ENCODE measurements at regions not wholly inside any gene's neighbourhood (a gene's known extent, or its start where the extent isn't known, plus 50 kb on each side); places are given as distances from the start of the nearest gene placed in this dataset.
"Not testable (repeated sequence)": the region's sequence is repeated elsewhere in the genome, so short reads cannot be mapped to it uniquely, and the experiment has no call there.

GRCh38 chr7:109637428-109637990 lies 1067.8 kb downstream of the DNAJB9 start:
- no peak for DNase-seq (ENCODE audit: extremely low read depth in 1 of 11, low read depth in 9 of 11, low spot score in 4 of 11)

GRCh38 chr7:109638321-109638720 lies 1068.6 kb downstream of the DNAJB9 start:
- no peak for DNase-seq (ENCODE audit: extremely low read depth in 1 of 11, low read depth in 9 of 11, low spot score in 4 of 11)

- no peak for DNase-seq (ENCODE audit: extremely low read depth in 1 of 11, low read depth in 9 of 11, low spot score in 4 of 11)
Observed at GRCh38 chr7:109639561-109639960, 1069.9 kb downstream of the DNAJB9 start.

DNA sequence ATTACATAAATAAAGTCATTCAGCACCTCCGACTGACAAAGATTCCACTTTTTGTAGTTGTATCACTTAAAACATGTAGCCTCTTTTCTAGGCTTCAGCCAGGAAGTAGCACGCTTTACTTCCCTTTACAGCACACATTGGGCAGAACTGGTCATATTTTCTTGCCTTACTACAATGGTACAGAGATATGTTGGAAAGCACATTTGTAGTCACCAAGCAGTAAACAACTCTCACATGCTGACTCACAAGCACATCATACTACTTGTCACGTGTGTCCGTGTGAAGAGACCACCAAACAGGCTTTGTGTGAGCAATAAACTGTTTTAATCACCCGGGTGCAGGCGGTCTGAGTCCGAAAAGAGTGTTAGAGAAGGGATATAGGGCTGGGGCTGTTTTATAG lies 1071.8 kb downstream of the DNAJB9 start:
- no peak for DNase-seq (ENCODE audit: extremely low read depth in 1 of 11, low read depth in 9 of 11, low spot score in 4 of 11)

GRCh38 chr7:109646124-109646523 lies 1076.5 kb downstream of the DNAJB9 start:
- DNase-seq (ENCODE audit: extremely low read depth in 1 of 11, low read depth in 9 of 11, low spot score in 4 of 11), result no peak

DNA sequence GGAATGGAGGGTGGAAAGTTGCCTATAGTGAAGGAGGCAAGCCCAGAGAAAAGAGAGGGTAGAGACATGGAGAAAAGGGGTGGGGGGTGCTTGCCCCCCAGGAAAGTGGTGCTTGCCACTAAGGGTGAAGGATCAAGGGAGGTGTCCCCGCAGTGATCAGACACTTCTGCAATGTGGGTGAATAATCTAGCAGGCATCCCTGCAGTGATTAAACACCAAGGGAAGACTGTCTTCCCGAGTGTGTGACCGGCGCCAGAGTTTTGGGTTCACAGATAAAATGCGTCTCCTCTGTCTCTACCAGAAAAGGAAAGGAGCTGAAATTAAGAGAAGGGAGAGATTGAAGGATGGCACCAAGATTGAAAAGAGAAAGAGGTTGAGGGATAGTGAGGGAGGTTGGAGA lies 1076.9 kb downstream of the DNAJB9 start:
- not testable (repeated sequence) for DNase-seq (ENCODE audit: extremely low read depth in 1 of 11, low read depth in 9 of 11, low spot score in 4 of 11)

DNA sequence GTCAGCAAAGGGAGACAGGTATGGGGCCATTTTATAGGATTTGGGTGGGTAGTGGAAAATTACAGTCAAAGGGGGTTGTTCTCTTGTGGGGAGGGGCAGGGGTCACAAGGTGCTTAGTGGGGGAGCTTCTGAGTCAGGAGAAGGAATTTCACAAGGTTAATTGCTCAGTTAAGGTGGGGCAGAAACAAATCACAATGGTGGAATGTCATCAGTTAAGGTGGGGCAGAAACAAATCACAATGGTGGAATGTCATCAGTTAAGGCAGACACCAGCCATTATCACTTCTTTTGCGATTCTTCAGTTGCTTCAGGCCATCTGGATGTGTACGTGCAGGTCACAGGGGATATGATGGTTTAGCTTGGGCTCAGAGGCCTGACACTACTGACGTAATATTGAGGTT lies 1077.6 kb downstream of the DNAJB9 start:
- not testable (repeated sequence) for DNase-seq (ENCODE audit: extremely low read depth in 1 of 11, low read depth in 9 of 11, low spot score in 4 of 11)

DNA sequence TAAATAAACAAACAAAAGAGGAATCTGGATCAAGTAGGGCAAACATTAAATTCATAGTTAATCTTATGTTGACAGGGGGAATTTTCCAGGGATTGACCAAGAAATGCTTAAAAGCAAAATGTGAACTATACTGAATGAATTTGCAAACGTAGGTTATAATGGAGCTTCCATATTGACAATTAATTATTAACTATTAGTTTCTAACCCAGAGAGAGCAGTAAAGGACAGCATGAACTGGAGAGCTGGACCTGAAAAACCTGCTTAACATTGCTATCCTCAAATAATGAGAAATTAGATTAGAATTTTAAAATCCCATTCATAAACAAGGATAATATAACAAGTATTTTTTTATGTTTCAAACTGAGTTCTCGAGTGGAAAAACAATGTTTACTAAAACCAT lies 1089.6 kb downstream of the DNAJB9 start:
- DNase-seq (ENCODE audit: extremely low read depth in 1 of 11, low read depth in 9 of 11, low spot score in 4 of 11), result no peak

DNA sequence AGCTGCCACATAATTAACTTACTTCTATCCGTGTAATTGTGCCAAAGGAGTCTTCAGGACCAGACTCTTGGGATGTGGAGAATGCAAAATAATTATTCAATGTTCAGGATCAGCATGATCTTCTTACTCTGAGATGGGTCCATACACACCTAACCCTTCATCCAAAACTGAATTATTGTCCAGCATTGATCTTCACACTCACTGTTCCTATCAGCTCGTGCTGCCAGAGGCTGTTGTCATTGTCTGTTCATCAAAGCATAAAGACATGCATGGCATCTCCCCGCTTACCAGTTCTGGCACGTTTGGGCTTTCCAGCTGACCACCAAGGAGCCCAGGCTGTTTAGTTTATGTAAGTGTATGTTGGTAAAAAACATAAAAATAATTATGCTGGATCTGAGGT lies 1090.7 kb downstream of the DNAJB9 start:
- no peak for DNase-seq (ENCODE audit: extremely low read depth in 1 of 11, low read depth in 9 of 11, low spot score in 4 of 11)

GRCh38 chr7:109663806-109664205 lies 1094.1 kb downstream of the DNAJB9 start:
- DNase-seq (ENCODE audit: extremely low read depth in 1 of 11, low read depth in 9 of 11, low spot score in 4 of 11), result no peak

DNA sequence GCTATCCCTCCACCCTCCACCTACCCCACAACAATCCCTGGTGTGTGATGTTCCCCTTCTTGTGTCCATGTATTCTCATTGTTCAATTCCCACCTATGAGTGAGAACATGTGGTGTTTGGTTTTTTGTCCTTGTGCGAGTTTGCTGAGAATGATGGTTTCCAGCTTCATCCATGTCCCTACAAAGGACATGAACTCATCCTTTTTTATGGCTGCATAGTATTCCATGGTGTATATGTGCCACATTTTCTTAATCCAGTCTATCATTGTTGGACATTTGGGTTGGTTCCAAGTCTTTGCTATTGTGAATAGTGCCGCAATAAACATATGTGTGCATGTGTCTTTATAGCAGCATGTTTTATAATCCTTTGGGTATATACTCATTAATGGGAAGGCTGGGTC lies 1117.6 kb downstream of the DNAJB9 start:
- DNase-seq (ENCODE audit: extremely low read depth in 1 of 11, low read depth in 9 of 11, low spot score in 4 of 11), result not testable (repeated sequence)

DNA sequence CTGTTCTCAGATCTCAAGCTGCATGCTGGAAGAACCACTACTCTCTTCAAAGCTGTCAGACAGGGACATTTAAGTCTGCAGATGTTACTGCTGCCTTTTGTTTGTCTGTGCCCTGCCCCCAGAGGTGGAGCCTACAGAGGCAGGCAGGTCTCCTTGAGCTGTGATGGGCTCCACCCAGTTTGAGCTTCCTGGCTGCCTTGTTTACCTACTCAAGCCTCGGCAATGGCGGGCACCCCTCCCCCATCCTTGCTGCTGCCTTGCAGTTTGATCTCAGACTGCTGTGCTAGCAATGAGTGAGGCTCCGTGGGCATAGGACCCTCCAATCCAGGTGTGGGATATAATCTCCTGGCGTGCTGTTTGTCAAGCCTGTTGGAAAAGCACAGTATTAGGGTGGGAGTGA lies 1122.9 kb downstream of the DNAJB9 start:
- not testable (repeated sequence) for DNase-seq (ENCODE audit: extremely low read depth in 1 of 11, low read depth in 9 of 11, low spot score in 4 of 11)

DNA sequence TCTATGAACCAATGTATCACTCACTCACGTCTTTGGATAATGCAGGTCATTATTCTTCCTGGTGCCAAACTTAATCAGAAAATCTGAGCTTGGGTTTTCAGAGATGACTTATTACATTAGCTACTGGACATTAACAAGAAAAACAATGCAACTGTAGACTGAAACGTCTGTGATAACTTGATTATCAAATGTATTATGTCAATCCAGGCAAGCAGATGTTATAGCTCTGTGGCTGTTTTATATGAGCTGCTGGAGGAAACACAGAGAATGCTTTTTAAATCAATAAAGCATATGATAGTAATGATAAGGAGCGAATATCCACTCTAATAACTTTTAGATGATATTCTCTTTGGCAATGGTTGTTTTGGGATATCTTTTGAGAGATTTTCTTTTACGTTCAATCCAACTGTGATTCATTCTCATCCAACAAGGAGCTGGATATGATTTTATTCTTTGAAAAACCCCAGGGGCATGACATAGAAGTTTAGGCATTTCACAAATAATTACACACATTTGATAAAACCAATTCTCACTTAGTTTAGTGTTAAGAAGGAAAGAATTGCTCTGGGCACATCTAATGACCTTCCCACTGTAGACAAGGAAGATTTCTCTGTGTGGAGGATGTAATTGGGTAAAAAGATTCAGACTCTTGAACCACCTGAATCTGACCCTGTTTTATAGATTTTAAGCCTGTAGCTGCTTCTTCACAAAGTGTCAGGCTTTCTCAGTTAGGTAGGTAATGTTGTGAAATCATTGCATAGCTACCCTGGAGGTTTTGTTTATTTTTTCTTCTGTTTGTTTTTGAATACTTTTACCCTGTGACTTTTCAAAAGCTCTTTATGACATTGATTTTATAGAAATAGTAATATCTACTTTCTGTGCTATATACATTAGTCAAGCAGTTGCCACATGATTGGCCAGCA lies 1124.7 kb downstream of the DNAJB9 start:
- no peak for DNase-seq (ENCODE audit: extremely low read depth in 1 of 11, low read depth in 9 of 11, low spot score in 4 of 11)

DNA sequence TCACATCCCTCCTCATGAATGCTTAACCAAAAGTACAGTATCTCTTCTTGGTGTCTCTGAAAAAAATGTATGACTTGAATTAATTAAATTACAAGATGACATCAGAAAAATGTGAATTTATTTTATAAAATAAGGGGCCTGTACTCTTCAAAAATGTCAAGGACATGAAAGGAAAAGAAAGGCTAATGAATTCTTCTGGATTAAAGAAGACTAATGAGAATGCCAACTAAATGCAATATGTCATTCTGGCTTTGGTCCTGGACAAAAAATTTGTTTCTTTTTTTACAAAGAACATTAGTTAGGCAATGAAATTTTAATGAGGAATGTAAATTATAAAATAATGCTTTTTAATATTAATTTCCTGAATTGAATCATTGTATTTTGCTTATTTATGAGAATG lies 1125.7 kb downstream of the DNAJB9 start:
- DNase-seq (ENCODE audit: extremely low read depth in 1 of 11, low read depth in 9 of 11, low spot score in 4 of 11), result no peak

GRCh38 chr7:109696723-109697122 lies 1127.0 kb downstream of the DNAJB9 start:
- no peak for DNase-seq (ENCODE audit: extremely low read depth in 1 of 11, low read depth in 9 of 11, low spot score in 4 of 11)

GRCh38 chr7:109699661-109700060 lies 1130.0 kb downstream of the DNAJB9 start:
- no peak for DNase-seq (ENCODE audit: extremely low read depth in 1 of 11, low read depth in 9 of 11, low spot score in 4 of 11)

DNA sequence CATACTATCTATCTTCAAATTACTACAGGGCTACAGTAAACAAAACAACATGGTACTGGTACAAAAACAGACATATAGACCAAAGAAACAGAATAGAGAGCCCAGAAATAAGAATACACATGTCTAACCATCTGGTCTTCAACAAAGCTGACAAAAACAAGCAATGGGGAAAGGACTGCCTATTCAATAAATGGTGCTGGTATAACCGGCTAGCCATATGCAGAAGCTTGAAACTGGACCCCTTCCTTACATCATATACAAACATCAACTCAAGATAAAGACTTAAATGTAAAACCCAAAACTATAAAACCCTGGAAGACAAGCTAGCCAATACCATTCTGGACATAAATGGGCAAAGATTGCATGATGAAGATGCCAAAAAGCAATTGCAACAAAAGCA lies 1143.7 kb downstream of the DNAJB9 start:
- DNase-seq (ENCODE audit: extremely low read depth in 1 of 11, low read depth in 9 of 11, low spot score in 4 of 11), result no peak

GRCh38 chr7:109719359-109719758 lies 1149.7 kb downstream of the DNAJB9 start:
- not testable (repeated sequence) for DNase-seq (ENCODE audit: extremely low read depth in 1 of 11, low read depth in 9 of 11, low spot score in 4 of 11)

- DNase-seq (ENCODE audit: extremely low read depth in 1 of 11, low read depth in 9 of 11, low spot score in 4 of 11), result no peak
Observed at GRCh38 chr7:109734601-109735000, 1164.9 kb downstream of the DNAJB9 start.

DNA sequence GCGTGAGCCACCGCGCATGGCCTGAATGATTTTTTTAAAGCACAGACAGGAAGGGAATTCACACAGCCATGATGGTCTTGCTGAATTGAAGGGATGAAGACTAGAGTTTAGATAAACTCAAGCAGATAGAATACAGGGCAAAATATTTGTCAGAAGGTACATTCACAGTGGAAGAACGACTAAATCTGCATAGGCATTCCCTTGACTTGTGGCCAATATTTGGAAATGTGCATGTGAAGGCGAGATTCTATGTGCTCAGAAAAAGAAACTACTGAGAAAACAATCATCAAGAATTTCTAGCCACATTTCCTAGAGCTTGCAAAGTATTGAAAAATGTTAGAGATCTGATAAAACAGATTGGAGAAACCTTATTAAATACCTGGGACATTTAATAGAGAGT lies 1166.2 kb downstream of the DNAJB9 start:
- no peak for DNase-seq (ENCODE audit: extremely low read depth in 1 of 11, low read depth in 9 of 11, low spot score in 4 of 11)
